ENCODE measurements at regions not wholly inside any gene's neighbourhood (a gene's known extent, or its start where the extent isn't known, plus 50 kb on each side); places are given as distances from the start of the nearest gene placed in this dataset.

- TF ChIP-seq, protein P1, sequence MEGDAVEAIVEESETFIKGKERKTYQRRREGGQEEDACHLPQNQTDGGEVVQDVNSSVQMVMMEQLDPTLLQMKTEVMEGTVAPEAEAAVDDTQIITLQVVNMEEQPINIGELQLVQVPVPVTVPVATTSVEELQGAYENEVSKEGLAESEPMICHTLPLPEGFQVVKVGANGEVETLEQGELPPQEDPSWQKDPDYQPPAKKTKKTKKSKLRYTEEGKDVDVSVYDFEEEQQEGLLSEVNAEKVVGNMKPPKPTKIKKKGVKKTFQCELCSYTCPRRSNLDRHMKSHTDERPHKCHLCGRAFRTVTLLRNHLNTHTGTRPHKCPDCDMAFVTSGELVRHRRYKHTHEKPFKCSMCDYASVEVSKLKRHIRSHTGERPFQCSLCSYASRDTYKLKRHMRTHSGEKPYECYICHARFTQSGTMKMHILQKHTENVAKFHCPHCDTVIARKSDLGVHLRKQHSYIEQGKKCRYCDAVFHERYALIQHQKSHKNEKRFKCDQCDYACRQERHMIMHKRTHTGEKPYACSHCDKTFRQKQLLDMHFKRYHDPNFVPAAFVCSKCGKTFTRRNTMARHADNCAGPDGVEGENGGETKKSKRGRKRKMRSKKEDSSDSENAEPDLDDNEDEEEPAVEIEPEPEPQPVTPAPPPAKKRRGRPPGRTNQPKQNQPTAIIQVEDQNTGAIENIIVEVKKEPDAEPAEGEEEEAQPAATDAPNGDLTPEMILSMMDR (IDR thresholded peaks at IDR 0.05 in 4 of 5, conservative IDR thresholded peaks at IDR 0.05 in 1 of 5): no peak
- no peak for TF ChIP-seq POLR2A (IDR thresholded peaks at IDR 0.05)
Observed at GRCh38 chr11:110377434-110377833, 52.3 kb upstream of the FDX1 start.
